Dedifferentiated amniotic fluid mesenchymal stem cell (primary cell): ENCODE measurements at regions not wholly inside any gene's neighbourhood (a gene's known extent, or its start where the extent isn't known, plus 50 kb on each side); places are given as distances from the start of the nearest gene placed in this dataset.
A peak's percentile ranks its signal among the peaks of the same experiment; 100 is the strongest.
"Not testable (repeated sequence)": the region's sequence is repeated elsewhere in the genome, so short reads cannot be mapped to it uniquely, and the experiment has no call there.

Experiments used
- DNase-seq: peaks from one replicate; pipeline ENCODE4 v3.0.0-alpha.2; 2016; ENCODE audit errors: extremely low spot score

GRCh38 chr5:86671536-86671935, 53.8 kb downstream of the COX7C start:
- DNase-seq, result no peak

DNA sequence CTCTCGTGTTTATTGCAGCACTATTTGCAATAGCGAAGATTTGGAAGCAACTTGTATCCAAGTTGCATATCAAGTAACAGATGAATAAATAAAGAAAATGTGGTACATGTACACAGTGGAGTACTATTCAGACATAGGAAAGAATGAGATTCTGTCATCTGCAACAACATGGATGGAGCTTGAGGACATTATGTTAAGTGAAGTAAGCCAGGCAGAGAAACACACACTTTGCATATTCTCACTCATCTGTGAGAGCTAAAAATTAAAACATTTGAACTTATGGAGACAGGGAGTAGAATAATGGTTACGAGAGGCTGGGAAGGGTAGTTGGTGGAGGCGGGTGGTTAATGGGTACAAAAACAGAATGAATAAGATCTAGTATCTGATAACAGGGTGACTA, 56.3 kb downstream of the COX7C start:
- DNase-seq, result no peak

GRCh38 chr5:86675311-86675710, 57.6 kb downstream of the COX7C start:
- no peak for DNase-seq

GRCh38 chr5:86679529-86679928, 61.8 kb downstream of the COX7C start:
- peak; percentile 45 for DNase-seq

DNA sequence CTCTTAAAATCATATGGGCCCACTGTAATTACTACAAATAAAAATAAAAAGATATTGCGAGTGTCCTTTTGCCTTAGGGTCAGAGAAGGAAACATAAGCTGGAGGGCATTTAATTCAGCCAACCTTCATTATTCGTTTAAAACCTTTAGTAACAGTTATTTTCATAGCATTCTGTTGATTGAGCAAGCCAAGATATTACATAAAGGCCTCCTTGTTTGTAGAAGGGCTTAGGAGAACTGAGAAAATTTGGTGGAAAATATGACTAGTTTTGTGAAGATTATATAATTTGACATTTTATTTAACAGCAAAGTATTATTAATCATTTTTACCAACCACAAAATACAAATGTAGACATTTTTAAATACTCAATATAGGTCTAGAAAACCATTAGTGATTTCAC, 62.2 kb downstream of the COX7C start:
- DNase-seq, result no peak

DNA sequence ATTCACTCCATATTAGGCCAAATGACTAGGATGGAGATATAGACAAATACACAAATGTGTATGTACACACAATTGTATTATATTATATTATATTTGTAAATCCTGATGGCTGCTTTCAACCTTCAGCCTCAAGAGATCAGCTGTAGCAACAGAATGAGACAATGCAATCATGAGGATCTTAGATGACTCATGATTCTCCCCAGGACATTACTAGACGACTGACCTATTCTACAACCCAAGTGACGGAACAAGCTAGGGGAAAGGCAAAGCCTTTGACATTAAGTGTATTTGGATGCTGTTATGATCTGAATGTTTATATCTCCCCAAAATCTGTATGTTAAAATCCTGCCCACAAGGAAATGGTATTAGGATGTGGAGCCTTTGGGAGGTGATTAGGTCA, 66.5 kb downstream of the COX7C start:
- no peak for DNase-seq

- no peak for DNase-seq
Observed at GRCh38 chr5:86686046-86686445, 68.3 kb downstream of the COX7C start.

DNA sequence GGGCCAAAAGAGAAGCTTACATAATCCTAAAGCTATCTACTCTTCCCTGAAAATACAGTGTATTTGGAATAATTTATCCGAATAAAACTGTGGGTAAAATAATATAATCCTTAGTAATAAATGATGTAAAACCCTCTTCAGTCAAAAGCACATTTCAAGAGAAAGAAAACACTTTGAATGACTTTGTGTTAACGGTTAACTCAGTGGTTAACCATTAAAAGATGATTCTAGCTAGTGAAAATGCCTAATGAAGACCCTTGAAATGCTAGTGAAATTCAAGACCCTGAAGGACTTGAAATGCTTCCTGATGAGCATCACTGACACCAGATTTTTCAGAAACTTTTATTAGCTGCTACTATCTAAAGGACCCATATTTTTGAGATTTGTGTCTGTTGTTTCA, 70.7 kb downstream of the COX7C start:
- DNase-seq, result no peak

- no peak for DNase-seq
Observed at GRCh38 chr5:86689103-86689729, 71.5 kb downstream of the COX7C start.

DNA sequence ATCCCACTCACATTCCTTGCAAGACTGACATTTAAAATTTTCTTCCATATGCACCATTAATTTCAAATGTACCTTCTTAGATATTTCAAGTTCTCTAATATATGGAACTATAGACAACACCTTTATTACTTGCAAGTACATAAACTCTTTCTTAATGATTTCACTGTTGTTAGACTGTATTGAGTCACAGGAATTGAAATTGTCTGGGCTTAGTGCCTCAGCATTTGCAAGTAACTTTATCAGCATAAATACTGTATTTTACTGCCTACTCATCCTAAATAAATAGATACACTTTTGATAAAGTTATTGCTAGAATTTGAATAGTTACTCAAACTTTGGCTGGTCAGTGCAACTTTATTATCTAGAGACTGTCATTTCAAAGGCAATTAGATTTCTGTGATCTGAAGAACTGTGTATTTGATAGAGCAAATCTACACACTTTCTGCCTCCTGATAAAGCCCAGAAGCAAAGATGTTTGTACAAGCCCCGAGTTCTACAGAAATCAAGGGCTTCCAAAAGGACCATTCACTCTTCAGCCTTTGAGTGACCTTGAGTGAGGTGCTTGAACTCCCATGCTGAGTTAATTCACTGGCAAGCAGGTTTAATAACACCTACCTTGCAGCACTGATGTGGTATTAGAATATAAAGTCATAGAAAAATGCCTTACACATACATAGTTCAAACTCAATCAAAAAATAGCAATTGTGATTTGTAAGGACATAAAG, 91.6 kb downstream of the COX7C start:
- no peak for DNase-seq

DNA sequence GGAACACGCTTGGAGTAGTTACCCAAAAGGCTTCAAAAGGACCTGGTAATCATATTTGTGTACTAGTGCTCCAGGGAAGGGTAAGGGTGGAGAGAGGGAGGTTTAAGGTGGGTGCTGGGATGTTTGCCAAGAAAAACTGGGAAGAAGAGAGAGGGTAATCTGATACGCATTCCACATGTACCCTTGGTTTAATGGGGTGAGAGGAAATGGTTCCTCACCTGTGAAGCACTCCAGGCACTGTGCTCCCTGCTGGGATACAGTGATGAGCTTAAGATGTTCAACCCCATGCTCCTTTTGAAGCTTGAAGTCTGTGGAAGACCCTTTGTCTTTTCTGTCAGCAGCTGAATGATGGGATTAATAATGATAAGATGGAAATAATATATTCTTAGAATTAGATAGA, 98.4 kb downstream of the COX7C start:
- no peak for DNase-seq

- not testable (repeated sequence) for DNase-seq
Observed at GRCh38 chr5:86731319-86732117, 113.8 kb downstream of the COX7C start.

DNA sequence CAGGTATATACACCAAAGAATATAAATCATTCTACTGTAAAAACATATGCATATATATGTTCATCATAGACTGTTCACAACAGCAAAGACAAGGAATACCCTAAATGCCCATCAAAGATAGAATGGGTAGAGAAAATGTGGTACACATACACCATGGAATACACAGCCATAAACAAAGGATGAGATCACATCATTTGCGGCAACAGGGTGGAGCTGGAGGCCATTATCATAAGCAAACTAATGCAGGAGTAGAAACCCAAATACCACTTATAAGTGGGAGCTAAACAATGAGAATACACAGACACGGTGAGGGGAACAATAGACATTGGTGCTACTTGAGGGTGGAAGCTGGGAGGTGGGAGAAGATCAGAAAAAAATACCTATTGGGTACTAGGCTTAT, 117.6 kb downstream of the COX7C start:
- no peak for DNase-seq

- no peak for DNase-seq
Observed at GRCh38 chr5:86737579-86737978, 119.8 kb downstream of the COX7C start.

GRCh38 chr5:86748538-86749105, 130.9 kb downstream of the COX7C start:
- DNase-seq, result no peak

- DNase-seq, result no peak
Observed at GRCh38 chr5:86749841-86750240, 132.1 kb downstream of the COX7C start.

GRCh38 chr5:86756839-86757238, 139.1 kb downstream of the COX7C start:
- DNase-seq, result no peak

DNA sequence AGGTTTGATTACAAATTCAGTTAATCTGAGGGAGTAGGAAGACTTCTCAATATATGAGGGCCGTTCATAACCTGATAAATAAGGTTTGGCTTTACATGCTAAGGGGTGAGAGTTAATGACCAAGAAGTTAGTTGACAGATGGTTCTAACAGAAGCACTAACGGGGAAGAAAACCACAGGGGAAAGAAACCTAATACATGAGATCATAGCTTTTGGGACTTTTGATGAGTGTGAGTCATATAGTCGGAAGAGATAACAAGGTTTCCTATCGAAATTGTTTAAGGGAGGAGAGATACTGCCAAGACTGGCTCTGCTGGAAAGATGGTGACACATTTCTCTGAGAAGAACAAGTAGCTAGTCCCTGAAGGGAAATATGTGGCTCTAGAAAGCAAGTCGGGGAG, 140.1 kb downstream of the COX7C start:
- DNase-seq, result no peak

DNA sequence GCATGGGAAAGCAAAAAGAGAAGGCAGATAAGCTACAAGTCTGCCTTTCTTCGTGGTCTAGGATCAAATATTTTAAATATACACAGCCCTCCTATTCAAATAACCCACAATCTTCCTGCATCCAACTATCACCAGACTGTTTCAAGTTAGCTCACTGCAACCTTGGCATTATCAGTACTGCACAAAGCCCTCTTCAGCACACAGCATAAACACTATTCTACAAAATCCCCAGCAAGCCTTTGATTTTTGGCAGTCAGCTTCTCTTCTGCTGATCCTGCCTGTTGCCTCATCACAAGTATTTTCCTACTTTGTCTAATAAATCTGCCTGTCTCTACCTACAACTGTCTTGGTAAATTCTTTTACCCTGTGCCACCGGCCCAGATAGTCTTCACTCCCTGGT, 142.9 kb downstream of the COX7C start:
- no peak for DNase-seq

DNA sequence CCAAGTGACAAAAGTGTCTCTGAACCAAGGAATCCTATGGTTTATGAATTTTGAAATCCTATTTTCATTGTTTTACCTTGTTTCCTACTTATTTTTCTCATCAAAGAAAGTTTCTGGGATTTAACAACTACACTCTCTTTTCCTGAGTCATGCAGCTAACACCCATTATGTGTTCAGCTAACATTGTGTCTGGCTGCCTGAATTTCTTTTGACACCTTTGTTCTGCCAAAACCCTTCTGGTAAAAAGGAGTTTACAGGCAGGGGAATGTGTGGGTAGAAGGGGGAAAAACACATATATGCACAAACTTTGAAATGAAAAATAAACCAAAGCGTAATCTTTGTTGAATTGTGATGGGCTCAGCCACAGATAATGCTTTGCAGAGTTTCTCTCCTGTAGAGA, 146.2 kb downstream of the COX7C start:
- no peak for DNase-seq

- DNase-seq, result no peak
Observed at GRCh38 chr5:86765778-86766502, 148.2 kb downstream of the COX7C start.

- no peak for DNase-seq
Observed at GRCh38 chr5:86768699-86769202, 151.0 kb downstream of the COX7C start.
